Loucy (cell line): ENCODE measurements at regions not wholly inside any gene's neighbourhood (a gene's known extent, or its start where the extent isn't known, plus 50 kb on each side); places are given as distances from the start of the nearest gene placed in this dataset.

Experiments
- H2AFZ ChIP-seq: fragments of 200-600 bp; sonication (generic); 2 replicates; pipeline ENCODE4 v1.6.0; 2016; ENCODE audit warnings: antibody characterized with exemption, mild to moderate bottlenecking, low read length, moderate library complexity
- H3F3A ChIP-seq: fragments of 200-600 bp; 2 replicates; pipeline ENCODE4 v1.6.0; 2016; ENCODE audit warnings: antibody characterized with exemption, low read depth, mild to moderate bottlenecking
- H3K27me3 ChIP-seq: fragments of 200-600 bp; sonication (generic); 2 replicates; pipeline ENCODE4 v1.6.1; 2014; ENCODE audit warnings: low read length, mild to moderate bottlenecking; ENCODE audit not compliant: insufficient read depth, poor library complexity, severe bottlenecking
- H3K36me3 ChIP-seq: fragments of 200-600 bp; sonication (generic); 2 replicates; pipeline ENCODE4 v1.6.1; 2016; ENCODE audit warnings: low read length; ENCODE audit not compliant: insufficient read depth
- H3K4me1 ChIP-seq: fragments of 200-600 bp; sonication (generic); 2 replicates; pipeline ENCODE4 v1.5.1; 2014; ENCODE audit warnings: low read length, mild to moderate bottlenecking; ENCODE audit not compliant: insufficient read depth, poor library complexity, severe bottlenecking
- H3K4me2 ChIP-seq: fragments of 200-600 bp; sonication (generic); 2 replicates; pipeline ENCODE4 v1.6.0; 2014; ENCODE audit warnings: antibody characterized with exemption, low read length, low read depth, mild to moderate bottlenecking; ENCODE audit not compliant: poor library complexity, severe bottlenecking
- H3K4me3 ChIP-seq: fragments of 200-600 bp; sonication (generic); 2 replicates; pipeline ENCODE4 v1.5.1; 2014; ENCODE audit warnings: low read length, mild to moderate bottlenecking, mixed read lengths; ENCODE audit not compliant: poor library complexity, severe bottlenecking
- H3K79me2 ChIP-seq: fragments of 200-600 bp; sonication (generic); 2 replicates; pipeline ENCODE4 v1.6.1; 2014; ENCODE audit warnings: low read length; ENCODE audit not compliant: insufficient read depth
- H3K9ac ChIP-seq: fragments of 200-600 bp; sonication (generic); 2 replicates; pipeline ENCODE4 v1.6.0; 2014; ENCODE audit warnings: mild to moderate bottlenecking, low read depth, low read length, moderate library complexity; ENCODE audit not compliant: poor library complexity, severe bottlenecking
- H3K9me2 ChIP-seq: fragments of 200-600 bp; sonication (generic); replicated peaks from 2 replicates; pipeline ENCODE4 v1.6.1; 2016; ENCODE audit warnings: low read depth, low read length, mixed read lengths
- H3K9me3 ChIP-seq: fragments of 200-600 bp; sonication (generic); 2 replicates; pipeline ENCODE4 v1.6.1; 2014; ENCODE audit warnings: mild to moderate bottlenecking, antibody characterized with exemption, low read length, low read depth; ENCODE audit not compliant: insufficient read depth
- H4K20me1 ChIP-seq: fragments of 200-600 bp; sonication (generic); 2 replicates; pipeline ENCODE4 v1.6.0; 2014; ENCODE audit warnings: antibody characterized with exemption, low read length, mild to moderate bottlenecking; ENCODE audit not compliant: insufficient read depth, poor library complexity, severe bottlenecking
- EZH2phosphoT487 ChIP-seq: fragments of 200-600 bp; IDR thresholded peaks from 2 replicates; pipeline ENCODE4 v1.6.1; 2018; ENCODE audit warnings: antibody characterized with exemption, mild to moderate bottlenecking, moderate library complexity, borderline replicate concordance
- TF ChIP-seq, protein P1 (sequence below): fragments of 200-600 bp; sonication (generic); conservative IDR thresholded peaks from 2 replicates; pipeline ENCODE4 v1.5.1; 2014; ENCODE audit warnings: mild to moderate bottlenecking, antibody characterized with exemption, low read length

DNA sequence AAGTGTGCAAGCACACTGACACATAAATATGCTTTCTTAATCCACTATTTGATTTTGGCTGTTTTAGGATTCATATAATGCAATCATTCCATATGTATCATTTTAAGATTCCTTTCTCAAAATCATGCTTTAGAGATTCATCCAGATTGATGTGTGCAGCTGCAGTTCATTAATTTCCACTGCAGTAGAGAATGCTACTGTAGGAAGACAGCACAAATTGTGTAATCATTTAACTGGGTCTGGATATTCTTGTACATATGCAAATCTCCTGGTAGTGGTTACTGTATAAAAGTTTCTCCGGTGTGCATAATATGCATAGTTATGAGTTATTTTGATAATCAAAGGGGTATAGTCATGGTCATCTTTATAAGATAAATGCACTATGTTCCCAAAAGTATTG is 502.5 kb upstream of the ACVR2A start:
- no peaks in the 10 kb centered on the region for H3K9me3 ChIP-seq
- no peaks in the 10 kb centered on the region for H3K36me3 ChIP-seq
- H2AFZ ChIP-seq: no peak overlapping the region
- H3K4me1 ChIP-seq: no peaks in the 10 kb centered on the region
- no peaks in the 10 kb centered on the region for H3F3A ChIP-seq
- no peak overlapping the region for H3K4me2 ChIP-seq
- H3K9me2 ChIP-seq: no peaks in the 10 kb centered on the region; the same call in 1 of the 2 replicates
- H4K20me1 ChIP-seq: no peaks in the 10 kb centered on the region
- no peaks in the 10 kb centered on the region for H3K79me2 ChIP-seq
- H3K9ac ChIP-seq: no peak overlapping the region
- no peaks in the 10 kb centered on the region for H3K27me3 ChIP-seq
- H3K4me3 ChIP-seq: no peak overlapping the region
- TF ChIP-seq, protein P1, sequence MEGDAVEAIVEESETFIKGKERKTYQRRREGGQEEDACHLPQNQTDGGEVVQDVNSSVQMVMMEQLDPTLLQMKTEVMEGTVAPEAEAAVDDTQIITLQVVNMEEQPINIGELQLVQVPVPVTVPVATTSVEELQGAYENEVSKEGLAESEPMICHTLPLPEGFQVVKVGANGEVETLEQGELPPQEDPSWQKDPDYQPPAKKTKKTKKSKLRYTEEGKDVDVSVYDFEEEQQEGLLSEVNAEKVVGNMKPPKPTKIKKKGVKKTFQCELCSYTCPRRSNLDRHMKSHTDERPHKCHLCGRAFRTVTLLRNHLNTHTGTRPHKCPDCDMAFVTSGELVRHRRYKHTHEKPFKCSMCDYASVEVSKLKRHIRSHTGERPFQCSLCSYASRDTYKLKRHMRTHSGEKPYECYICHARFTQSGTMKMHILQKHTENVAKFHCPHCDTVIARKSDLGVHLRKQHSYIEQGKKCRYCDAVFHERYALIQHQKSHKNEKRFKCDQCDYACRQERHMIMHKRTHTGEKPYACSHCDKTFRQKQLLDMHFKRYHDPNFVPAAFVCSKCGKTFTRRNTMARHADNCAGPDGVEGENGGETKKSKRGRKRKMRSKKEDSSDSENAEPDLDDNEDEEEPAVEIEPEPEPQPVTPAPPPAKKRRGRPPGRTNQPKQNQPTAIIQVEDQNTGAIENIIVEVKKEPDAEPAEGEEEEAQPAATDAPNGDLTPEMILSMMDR: no peak
- no peak for TF ChIP-seq EZH2phosphoT487

DNA sequence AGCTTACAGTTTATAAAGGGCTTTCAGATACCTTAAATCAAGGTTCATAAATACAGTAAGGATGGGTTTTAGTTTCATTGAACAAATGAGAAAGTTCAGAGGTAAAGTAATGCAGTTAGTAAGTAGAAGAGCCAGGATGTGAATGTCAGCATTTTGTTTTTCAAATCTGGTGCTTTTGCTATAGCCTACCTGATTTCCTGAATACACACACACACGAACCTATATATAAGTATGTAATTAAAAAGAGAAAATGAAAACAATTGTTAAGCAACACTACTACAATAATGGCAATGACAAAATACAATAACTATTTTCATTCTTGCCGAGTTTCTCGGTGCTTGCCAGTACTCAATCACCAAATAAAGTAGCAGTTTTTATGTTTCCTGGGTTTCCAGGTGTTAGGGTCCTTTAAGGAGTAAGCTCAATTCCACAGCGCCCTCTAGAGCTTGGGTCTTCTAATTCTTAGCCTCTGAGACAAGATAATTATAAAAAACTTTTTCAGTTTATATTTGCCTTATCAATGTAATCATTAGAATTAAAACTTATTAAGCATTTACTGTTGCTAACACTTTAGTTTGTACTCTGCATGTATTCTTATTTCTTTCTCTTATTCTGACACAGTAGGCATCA is 512.9 kb upstream of the ACVR2A start:
- no peak overlapping the region for H3K9ac ChIP-seq
- TF ChIP-seq, protein P1: peak; percentile 56
- no peak for TF ChIP-seq EZH2phosphoT487
- H3K9me3 ChIP-seq: no peaks in the 10 kb centered on the region
- no peaks in the 10 kb centered on the region for H3K36me3 ChIP-seq
- H2AFZ ChIP-seq: no peak overlapping the region
- H3K27me3 ChIP-seq: no peaks in the 10 kb centered on the region
- H3K79me2 ChIP-seq: no peaks in the 10 kb centered on the region
- no peaks in the 10 kb centered on the region for H4K20me1 ChIP-seq
- no peak overlapping the region for H3K4me3 ChIP-seq
- no peak overlapping the region for H3K4me2 ChIP-seq
- no peaks in the 10 kb centered on the region for H3F3A ChIP-seq
- no peaks in the 10 kb centered on the region for H3K4me1 ChIP-seq
- H3K9me2 ChIP-seq: no peaks in the 10 kb centered on the region

DNA sequence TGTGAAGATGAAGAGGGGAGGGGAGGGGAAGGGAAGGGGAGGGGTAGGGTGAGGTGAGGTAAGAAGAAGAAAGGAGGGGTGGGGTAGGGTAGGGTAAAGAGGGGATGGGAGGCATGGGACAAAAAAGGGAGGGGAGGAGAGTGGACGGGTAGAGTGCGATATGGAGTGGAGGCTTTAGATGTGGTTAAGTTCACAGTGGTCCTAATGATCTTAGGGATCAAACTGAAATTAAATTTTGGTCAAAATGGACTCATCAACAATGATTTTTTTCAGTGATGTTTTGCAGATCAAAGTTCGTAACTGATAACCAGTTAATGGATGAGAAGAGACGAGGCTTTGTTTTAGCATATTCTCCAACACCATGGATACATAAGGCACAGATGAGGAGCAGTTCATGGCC is 513.9 kb upstream of the ACVR2A start:
- H2AFZ ChIP-seq: no peak overlapping the region

More for the DNA sequence above, 513.9 kb upstream of the ACVR2A start:
- Histone ChIP-seq H3K9ac (no peak overlapping the region), H3K36me3 (no peaks in the 10 kb centered on the region), H3K9me3 (no peaks in the 10 kb centered on the region), H3F3A (no peaks in the 10 kb centered on the region), H3K4me3 (no peak overlapping the region), H3K4me1 (no peaks in the 10 kb centered on the region), H3K27me3 (no peaks in the 10 kb centered on the region), H3K4me2 (no peak overlapping the region), H3K79me2 (no peaks in the 10 kb centered on the region), H4K20me1 (no peaks in the 10 kb centered on the region), H3K9me2 (no peaks in the 10 kb centered on the region)
- TF ChIP-seq, protein P1: no peak
- TF ChIP-seq EZH2phosphoT487: no peak
